ENCODE measurements at regions not wholly inside any gene's neighbourhood (a gene's known extent, or its start where the extent isn't known, plus 50 kb on each side); places are given as distances from the start of the nearest gene placed in this dataset.
A peak's percentile ranks its signal among the peaks of the same experiment; 100 is the strongest.
"Not testable (repeated sequence)": the region's sequence is repeated elsewhere in the genome, so short reads cannot be mapped to it uniquely, and the experiment has no call there.

- no peaks in the 10 kb centered on the region for H3K4me1 ChIP-seq
- no peaks in the 10 kb centered on the region for H3K9me3 ChIP-seq (replicated peaks)
- H3K27ac ChIP-seq, result no peak overlapping the region
- H3K27me3 ChIP-seq, result no peaks in the 10 kb centered on the region; the same call in 1 of the 2 replicates
- H3K36me3 ChIP-seq, result no peaks in the 10 kb centered on the region
- no peak overlapping the region for H3K4me3 ChIP-seq
- DNase-seq, result peak in 1 of 2 experiments; percentile 10
Measured at GRCh38 chr5:101346906-101347305, 443.8 kb upstream of the ST8SIA4 start.

GRCh38 chr5:101346447-101346846 lies 443.4 kb upstream of the ST8SIA4 start:
- H3K9me3 ChIP-seq (replicated peaks), result no peaks in the 10 kb centered on the region
- DNase-seq, result peak; percentile 54 to 64
- no peak overlapping the region for H3K27ac ChIP-seq
- H3K4me3 ChIP-seq, result no peak overlapping the region
- H3K27me3 ChIP-seq, result no peaks in the 10 kb centered on the region; the same call in 1 of the 2 replicates
- no peaks in the 10 kb centered on the region for H3K36me3 ChIP-seq
- no peaks in the 10 kb centered on the region for H3K4me1 ChIP-seq

- no peak overlapping the region for H3K27ac ChIP-seq
- no peaks in the 10 kb centered on the region for H3K9me3 ChIP-seq (replicated peaks)
- no peaks in the 10 kb centered on the region for H3K27me3 ChIP-seq
- H3K4me3 ChIP-seq, result no peak overlapping the region
- no peaks in the 10 kb centered on the region for H3K4me1 ChIP-seq
- DNase-seq, result no peak
- no peaks in the 10 kb centered on the region for H3K36me3 ChIP-seq
Measured at GRCh38 chr5:101338226-101338625, 435.1 kb upstream of the ST8SIA4 start.

- H3K4me3 ChIP-seq, result no peak overlapping the region
- H3K4me1 ChIP-seq, result no peaks in the 10 kb centered on the region
- no peaks in the 10 kb centered on the region for H3K36me3 ChIP-seq
- no peaks in the 10 kb centered on the region for H3K27me3 ChIP-seq
- no peak for DNase-seq
- H3K9me3 ChIP-seq (replicated peaks), result no peaks in the 10 kb centered on the region
- no peak overlapping the region for H3K27ac ChIP-seq
Measured at GRCh38 chr5:101327816-101328215, 424.7 kb upstream of the ST8SIA4 start.

- no peak for DNase-seq
- no peaks in the 10 kb centered on the region for H3K36me3 ChIP-seq
Measured at GRCh38 chr5:101326766-101327165, 423.7 kb upstream of the ST8SIA4 start.

GRCh38 chr5:101316401-101316800 lies 413.3 kb upstream of the ST8SIA4 start:
- H3K36me3 ChIP-seq; H3K4me1 ChIP-seq; H3K4me3 ChIP-seq; H3K27me3 ChIP-seq; DNase-seq; H3K27ac ChIP-seq; H3K9me3 ChIP-seq (replicated peaks): not testable (repeated sequence)

More at GRCh38 chr5:101326766-101327165, 423.7 kb upstream of the ST8SIA4 start:
- Histone ChIP-seq H3K27ac (no peak overlapping the region), H3K4me3 (no peak overlapping the region), H3K27me3 (no peaks in the 10 kb centered on the region), H3K4me1 (no peaks in the 10 kb centered on the region), H3K9me3 (replicated peaks) (no peaks in the 10 kb centered on the region)

GRCh38 chr5:101306391-101307137 lies 403.5 kb upstream of the ST8SIA4 start:
- peak overlapping the region; percentile 28; the same call in 1 of the 2 replicates for H3K27ac ChIP-seq
- H3K36me3 ChIP-seq, result no peaks in the 10 kb centered on the region
- DNase-seq, result peak; percentile 3 to 68
- H3K4me1 ChIP-seq, result 0 out of 2 replicates have a peak, but pooled peaks cover 3% of the 10 kb centered on the region
- no peaks in the 10 kb centered on the region for H3K9me3 ChIP-seq (replicated peaks)
- H3K4me3 ChIP-seq, result no peak overlapping the region
- no peaks in the 10 kb centered on the region for H3K27me3 ChIP-seq

GRCh38 chr5:101296477-101296876 lies 393.4 kb upstream of the ST8SIA4 start:
- H3K4me3 ChIP-seq, result no peak overlapping the region
- no peak overlapping the region for H3K27ac ChIP-seq
- DNase-seq, result no peak
- no peaks in the 10 kb centered on the region for H3K4me1 ChIP-seq
- H3K27me3 ChIP-seq, result peaks cover 3% of the 10 kb centered on the region; the same call in 1 of the 2 replicates
- no peaks in the 10 kb centered on the region for H3K9me3 ChIP-seq (replicated peaks)
- H3K36me3 ChIP-seq, result no peaks in the 10 kb centered on the region

- Histone ChIP-seq H3K9me3 (replicated peaks) (no peaks in the 10 kb centered on the region), H3K4me3 (no peak overlapping the region)
- DNase-seq, result peak in 1 of 2 experiments; percentile 34
Measured at GRCh38 chr5:101292199-101292598, 389.1 kb upstream of the ST8SIA4 start.

GRCh38 chr5:101290761-101291160 lies 387.7 kb upstream of the ST8SIA4 start:
- not testable (repeated sequence) for H3K9me3 ChIP-seq (replicated peaks); H3K4me3 ChIP-seq; DNase-seq; H3K27ac ChIP-seq; H3K4me1 ChIP-seq; H3K36me3 ChIP-seq; H3K27me3 ChIP-seq

More at GRCh38 chr5:101292199-101292598, 389.1 kb upstream of the ST8SIA4 start:
- Histone ChIP-seq H3K36me3 (no peaks in the 10 kb centered on the region), H3K27me3 (peaks cover 3% of the 10 kb centered on the region; the same call in 1 of the 2 replicates), H3K27ac (no peak overlapping the region), H3K4me1 (peaks cover 3% of the 10 kb centered on the region; the same call in 1 of the 2 replicates)

GRCh38 chr5:101288633-101289032 lies 385.6 kb upstream of the ST8SIA4 start:
- H3K4me1 ChIP-seq, result peaks cover 3% of the 10 kb centered on the region; the same call in 1 of the 2 replicates
- no peak overlapping the region for H3K4me3 ChIP-seq
- peak in 1 of 2 experiments; percentile 51 for DNase-seq
- H3K36me3 ChIP-seq, result no peaks in the 10 kb centered on the region
- no peaks in the 10 kb centered on the region; the same call in 1 of the 2 replicates for H3K27me3 ChIP-seq
- no peaks in the 10 kb centered on the region for H3K9me3 ChIP-seq (replicated peaks)
- no peak overlapping the region for H3K27ac ChIP-seq

- Histone ChIP-seq H3K27me3 (no peaks in the 10 kb centered on the region), H3K27ac (no peak overlapping the region), H3K4me3 (no peak overlapping the region), H3K9me3 (replicated peaks) (no peaks in the 10 kb centered on the region), H3K4me1 (peaks cover 3% of the 10 kb centered on the region; the same call in 1 of the 2 replicates), H3K36me3 (no peaks in the 10 kb centered on the region)
- DNase-seq, result no peak
Measured at GRCh38 chr5:101284736-101285375, 381.8 kb upstream of the ST8SIA4 start.

GRCh38 chr5:101283938-101284337 lies 380.9 kb upstream of the ST8SIA4 start:
- not testable (repeated sequence) for H3K36me3 ChIP-seq; H3K27ac ChIP-seq; DNase-seq; H3K9me3 ChIP-seq (replicated peaks); H3K4me1 ChIP-seq; H3K4me3 ChIP-seq; H3K27me3 ChIP-seq

- Histone ChIP-seq H3K4me3 (no peak overlapping the region), H3K9me3 (replicated peaks) (no peaks in the 10 kb centered on the region; the same call in 1 of the 2 replicates), H3K27me3 (no peaks in the 10 kb centered on the region), H3K36me3 (no peaks in the 10 kb centered on the region), H3K27ac (no peak overlapping the region), H3K4me1 (no peaks in the 10 kb centered on the region)
- DNase-seq, result no peak
Measured at GRCh38 chr5:101278917-101279316, 375.8 kb upstream of the ST8SIA4 start.

- H3K4me1 ChIP-seq, result no peaks in the 10 kb centered on the region
- DNase-seq, result no peak
- no peak overlapping the region for H3K4me3 ChIP-seq
- no peak overlapping the region for H3K27ac ChIP-seq
- no peaks in the 10 kb centered on the region for H3K36me3 ChIP-seq
- H3K9me3 ChIP-seq (replicated peaks), result no peaks in the 10 kb centered on the region; the same call in 1 of the 2 replicates
- no peaks in the 10 kb centered on the region for H3K27me3 ChIP-seq
Measured at GRCh38 chr5:101278011-101278687, 375.1 kb upstream of the ST8SIA4 start.

Data from SJCRH30 (cell line).